T-helper 2 cell treated with Interferon-gamma antibody and Interleukin-4, amounts not matched to agents 5 μg/mL and 100 μg/mL, for 36 hours (primary cell): ENCODE measurements at regions not wholly inside any gene's neighbourhood (a gene's known extent, or its start where the extent isn't known, plus 50 kb on each side); places are given as distances from the start of the nearest gene placed in this dataset.
"Not testable (repeated sequence)": the region's sequence is repeated elsewhere in the genome, so short reads cannot be mapped to it uniquely, and the experiment has no call there.

Experiments used
- DNase-seq: peaks from one replicate; pipeline ENCODE4 v3.0.0; 2021; ENCODE audit warnings: low spot score
- H3K27ac Mint-ChIP-seq: one replicate; pipeline ENCODE4 v1.8.0; 2021; ENCODE audit warnings: mild to moderate bottlenecking, mixed read lengths
- H3K27me3 Mint-ChIP-seq: one replicate; pipeline ENCODE4 v1.8.0; 2021; ENCODE audit warnings: low read depth, mixed read lengths
- H3K36me3 Mint-ChIP-seq: one replicate; pipeline ENCODE4 v1.8.0; 2021; ENCODE audit warnings: low read depth, mixed read lengths
- H3K4me1 Mint-ChIP-seq: one replicate; pipeline ENCODE4 v1.8.0; 2021; ENCODE audit warnings: low read depth, mixed read lengths
- H3K4me3 Mint-ChIP-seq: one replicate; pipeline ENCODE4 v1.8.0; 2022; ENCODE audit warnings: mild to moderate bottlenecking, moderate library complexity, mixed read lengths
- H3K9me3 Mint-ChIP-seq: one replicate; pipeline ENCODE4 v1.8.0; 2021; ENCODE audit warnings: mixed read lengths

- H3K4me3 Mint-ChIP-seq, result no peak overlapping the region
- no peak for DNase-seq
- H3K4me1 Mint-ChIP-seq, result no peaks in the 10 kb centered on the region
- H3K9me3 Mint-ChIP-seq, result no peaks in the 10 kb centered on the region
- H3K27me3 Mint-ChIP-seq, result peaks cover 8% of the 10 kb centered on the region
- H3K36me3 Mint-ChIP-seq, result no peaks in the 10 kb centered on the region
- H3K27ac Mint-ChIP-seq, result no peak overlapping the region
Measured at GRCh38 chr10:43922335-43923280, 273.9 kb upstream of the ZNF32 start.

- no peak overlapping the region for H3K27ac Mint-ChIP-seq
- H3K4me3 Mint-ChIP-seq, result no peak overlapping the region
- H3K27me3 Mint-ChIP-seq, result peaks cover 11% of the 10 kb centered on the region
- H3K4me1 Mint-ChIP-seq, result no peaks in the 10 kb centered on the region
- no peaks in the 10 kb centered on the region for H3K36me3 Mint-ChIP-seq
- no peak for DNase-seq
- no peaks in the 10 kb centered on the region for H3K9me3 Mint-ChIP-seq
Measured at GRCh38 chr10:43921881-43922280, 273.2 kb upstream of the ZNF32 start.

- H3K9me3 Mint-ChIP-seq, result no peaks in the 10 kb centered on the region
- no peak for DNase-seq
- H3K4me1 Mint-ChIP-seq, result no peaks in the 10 kb centered on the region
- H3K27me3 Mint-ChIP-seq, result peaks cover 11% of the 10 kb centered on the region
- H3K36me3 Mint-ChIP-seq, result no peaks in the 10 kb centered on the region
- H3K4me3 Mint-ChIP-seq, result no peak overlapping the region
- H3K27ac Mint-ChIP-seq, result no peak overlapping the region
Measured at GRCh38 chr10:43921478-43921877, 272.8 kb upstream of the ZNF32 start.

GRCh38 chr10:43920236-43920758 is 271.6 kb upstream of the ZNF32 start:
- H3K4me1 Mint-ChIP-seq, DNase-seq, H3K9me3 Mint-ChIP-seq, H3K27ac Mint-ChIP-seq, H3K36me3 Mint-ChIP-seq, H3K4me3 Mint-ChIP-seq: not testable (repeated sequence)
- peaks cover 11% of the 10 kb centered on the region for H3K27me3 Mint-ChIP-seq

GRCh38 chr10:43913676-43914235 is 265.1 kb upstream of the ZNF32 start:
- H3K36me3 Mint-ChIP-seq, result no peaks in the 10 kb centered on the region
- no peak overlapping the region for H3K27ac Mint-ChIP-seq
- no peaks in the 10 kb centered on the region for H3K4me1 Mint-ChIP-seq
- H3K27me3 Mint-ChIP-seq, result peaks cover 11% of the 10 kb centered on the region
- DNase-seq, result no peak
- H3K9me3 Mint-ChIP-seq, result no peaks in the 10 kb centered on the region
- H3K4me3 Mint-ChIP-seq, result no peak overlapping the region

GRCh38 chr10:43912469-43912868 is 263.8 kb upstream of the ZNF32 start:
- no peak overlapping the region for H3K27ac Mint-ChIP-seq
- H3K36me3 Mint-ChIP-seq, result no peaks in the 10 kb centered on the region
- H3K9me3 Mint-ChIP-seq, result no peaks in the 10 kb centered on the region
- H3K4me3 Mint-ChIP-seq, result no peak overlapping the region
- H3K27me3 Mint-ChIP-seq, result peaks cover 4% of the 10 kb centered on the region
- no peak for DNase-seq
- no peaks in the 10 kb centered on the region for H3K4me1 Mint-ChIP-seq

GRCh38 chr10:43906490-43906889 is 257.8 kb upstream of the ZNF32 start:
- Mint-ChIP-seq H3K27ac (no peak overlapping the region), H3K4me1 (no peaks in the 10 kb centered on the region)

GRCh38 chr10:43905512-43906236 is 257.0 kb upstream of the ZNF32 start:
- no peak for DNase-seq

More at GRCh38 chr10:43906490-43906889, 257.8 kb upstream of the ZNF32 start:
- DNase-seq, result no peak
- no peaks in the 10 kb centered on the region for H3K9me3 Mint-ChIP-seq
- H3K4me3 Mint-ChIP-seq, result no peak overlapping the region
- peaks cover 12% of the 10 kb centered on the region for H3K27me3 Mint-ChIP-seq
- no peaks in the 10 kb centered on the region for H3K36me3 Mint-ChIP-seq

GRCh38 chr10:43904844-43905243 is 256.2 kb upstream of the ZNF32 start:
- DNase-seq, result no peak
- no peak overlapping the region for H3K4me3 Mint-ChIP-seq
- no peaks in the 10 kb centered on the region for H3K9me3 Mint-ChIP-seq
- H3K4me1 Mint-ChIP-seq, result no peaks in the 10 kb centered on the region
- no peak overlapping the region for H3K27ac Mint-ChIP-seq
- peaks cover 12% of the 10 kb centered on the region for H3K27me3 Mint-ChIP-seq
- no peaks in the 10 kb centered on the region for H3K36me3 Mint-ChIP-seq

More at GRCh38 chr10:43905512-43906236, 257.0 kb upstream of the ZNF32 start:
- H3K27ac Mint-ChIP-seq, result no peak overlapping the region
- no peaks in the 10 kb centered on the region for H3K36me3 Mint-ChIP-seq
- H3K27me3 Mint-ChIP-seq, result peaks cover 12% of the 10 kb centered on the region
- no peak overlapping the region for H3K4me3 Mint-ChIP-seq
- H3K4me1 Mint-ChIP-seq, result no peaks in the 10 kb centered on the region
- no peaks in the 10 kb centered on the region for H3K9me3 Mint-ChIP-seq

GRCh38 chr10:43904301-43904700 is 255.6 kb upstream of the ZNF32 start:
- no peak overlapping the region for H3K27ac Mint-ChIP-seq
- DNase-seq, result no peak
- H3K36me3 Mint-ChIP-seq, result no peaks in the 10 kb centered on the region
- H3K4me3 Mint-ChIP-seq, result no peak overlapping the region
- H3K27me3 Mint-ChIP-seq, result peaks cover 12% of the 10 kb centered on the region
- H3K9me3 Mint-ChIP-seq, result no peaks in the 10 kb centered on the region
- H3K4me1 Mint-ChIP-seq, result no peaks in the 10 kb centered on the region

GRCh38 chr10:43903451-43903850 is 254.8 kb upstream of the ZNF32 start:
- H3K4me3 Mint-ChIP-seq, result no peak overlapping the region
- no peaks in the 10 kb centered on the region for H3K36me3 Mint-ChIP-seq
- H3K4me1 Mint-ChIP-seq, result no peaks in the 10 kb centered on the region
- H3K27ac Mint-ChIP-seq, result no peak overlapping the region
- no peaks in the 10 kb centered on the region for H3K9me3 Mint-ChIP-seq
- peaks cover 12% of the 10 kb centered on the region for H3K27me3 Mint-ChIP-seq
- DNase-seq, result no peak

GRCh38 chr10:43902842-43903241 is 254.2 kb upstream of the ZNF32 start:
- no peaks in the 10 kb centered on the region for H3K9me3 Mint-ChIP-seq
- no peak overlapping the region for H3K27ac Mint-ChIP-seq
- peaks cover 10% of the 10 kb centered on the region for H3K27me3 Mint-ChIP-seq
- H3K36me3 Mint-ChIP-seq, result no peaks in the 10 kb centered on the region
- no peak for DNase-seq
- H3K4me3 Mint-ChIP-seq, result no peak overlapping the region
- H3K4me1 Mint-ChIP-seq, result no peaks in the 10 kb centered on the region

- peaks cover 7% of the 10 kb centered on the region for H3K27me3 Mint-ChIP-seq
- no peaks in the 10 kb centered on the region for H3K36me3 Mint-ChIP-seq
- no peak overlapping the region for H3K4me3 Mint-ChIP-seq
- no peak for DNase-seq
- H3K4me1 Mint-ChIP-seq, result no peaks in the 10 kb centered on the region
- H3K27ac Mint-ChIP-seq, result no peak overlapping the region
- no peaks in the 10 kb centered on the region for H3K9me3 Mint-ChIP-seq
Measured at GRCh38 chr10:43901744-43902504, 253.2 kb upstream of the ZNF32 start.
